ENCODE measurements at regions not wholly inside any gene's neighbourhood (a gene's known extent, or its start where the extent isn't known, plus 50 kb on each side); places are given as distances from the start of the nearest gene placed in this dataset.

- no peak for DNase-seq
These were observed 359.6 kb upstream of the ID4 start for GRCh38 chr6:19477563-19477962.

GRCh38 chr6:19478273-19478672, 358.9 kb upstream of the ID4 start:
- no peak for DNase-seq

- DNase-seq: peak; percentile 72
These were observed 358.2 kb upstream of the ID4 start for GRCh38 chr6:19478992-19479391.

GRCh38 chr6:19479551-19479950, 357.6 kb upstream of the ID4 start:
- DNase-seq: no peak

GRCh38 chr6:19492636-19493405, 344.3 kb upstream of the ID4 start:
- no peak for DNase-seq

- no peak for DNase-seq
These were observed 335.4 kb upstream of the ID4 start for GRCh38 chr6:19501737-19502245.

GRCh38 chr6:19502301-19502700, 334.9 kb upstream of the ID4 start:
- DNase-seq: no peak

- no peak for DNase-seq
These were observed 321.2 kb upstream of the ID4 start for GRCh38 chr6:19515939-19516338.

- DNase-seq: no peak
These were observed 317.2 kb upstream of the ID4 start for GRCh38 chr6:19519941-19520340.

- DNase-seq: no peak
These were observed 312.6 kb upstream of the ID4 start for GRCh38 chr6:19524366-19525186.

- no peak for DNase-seq
These were observed 311.5 kb upstream of the ID4 start for GRCh38 chr6:19525673-19526072.

- no peak for DNase-seq
These were observed 307.0 kb upstream of the ID4 start for GRCh38 chr6:19530188-19530587.

- DNase-seq: no peak
These were observed 301.8 kb upstream of the ID4 start for GRCh38 chr6:19535351-19535750.

- no peak for DNase-seq
These were observed 300.3 kb upstream of the ID4 start for GRCh38 chr6:19536838-19537237.

- no peak for DNase-seq
These were observed 299.1 kb upstream of the ID4 start for GRCh38 chr6:19538096-19538495.

- DNase-seq: no peak
These were observed 289.7 kb upstream of the ID4 start for GRCh38 chr6:19547507-19547906.

GRCh38 chr6:19549109-19549508, 288.1 kb upstream of the ID4 start:
- DNase-seq: no peak

- no peak for DNase-seq
These were observed 286.8 kb upstream of the ID4 start for GRCh38 chr6:19550380-19550779.

GRCh38 chr6:19551611-19552010, 285.6 kb upstream of the ID4 start:
- DNase-seq: no peak

- peak; percentile 53 for DNase-seq
These were observed 285.1 kb upstream of the ID4 start for GRCh38 chr6:19552076-19552475.

- DNase-seq: no peak
These were observed 284.6 kb upstream of the ID4 start for GRCh38 chr6:19552588-19552987.

GRCh38 chr6:19554356-19555225, 282.6 kb upstream of the ID4 start:
- DNase-seq: no peak

GRCh38 chr6:19557191-19557590, 280.0 kb upstream of the ID4 start:
- DNase-seq: no peak
